GM23248 (cell line): ENCODE measurements at regions not wholly inside any gene's neighbourhood (a gene's known extent, or its start where the extent isn't known, plus 50 kb on each side); places are given as distances from the start of the nearest gene placed in this dataset.

ENCODE experiments used
- EZH2 ChIP-seq: fragments of 200-600 bp; sonication (generic); IDR thresholded peaks from 2 replicates; pipeline ENCODE4 v1.6.1; 2018; ENCODE audit warnings: antibody characterized with exemption, mild to moderate bottlenecking; ENCODE audit not compliant: insufficient read depth, poor library complexity, severe bottlenecking
- EZH2phosphoT487 ChIP-seq: fragments of 200-600 bp; sonication (generic); IDR thresholded peaks from 2 replicates; pipeline ENCODE4 v1.6.1; 2018; ENCODE audit warnings: antibody characterized with exemption, moderate library complexity, mild to moderate bottlenecking, low read depth; ENCODE audit not compliant: insufficient read depth

GRCh38 chr1:3986686-3987218 lies 86.7 kb upstream of the C1orf174 start:
- TF ChIP-seq EZH2: no peak
- no peak for TF ChIP-seq EZH2phosphoT487
